NCI-H146 treated with DMSO at 0.1 percent for 48 hours (cell line): ENCODE measurements at regions not wholly inside any gene's neighbourhood (a gene's known extent, or its start where the extent isn't known, plus 50 kb on each side); places are given as distances from the start of the nearest gene placed in this dataset.
"Not testable (repeated sequence)": the region's sequence is repeated elsewhere in the genome, so short reads cannot be mapped to it uniquely, and the experiment has no call there.

Experiments used
- DNase-seq: peaks from one replicate; lab custom pipeline; 2025; ENCODE audit not compliant: unreplicated experiment; lab: John Stamatoyannopoulos, UW

DNA sequence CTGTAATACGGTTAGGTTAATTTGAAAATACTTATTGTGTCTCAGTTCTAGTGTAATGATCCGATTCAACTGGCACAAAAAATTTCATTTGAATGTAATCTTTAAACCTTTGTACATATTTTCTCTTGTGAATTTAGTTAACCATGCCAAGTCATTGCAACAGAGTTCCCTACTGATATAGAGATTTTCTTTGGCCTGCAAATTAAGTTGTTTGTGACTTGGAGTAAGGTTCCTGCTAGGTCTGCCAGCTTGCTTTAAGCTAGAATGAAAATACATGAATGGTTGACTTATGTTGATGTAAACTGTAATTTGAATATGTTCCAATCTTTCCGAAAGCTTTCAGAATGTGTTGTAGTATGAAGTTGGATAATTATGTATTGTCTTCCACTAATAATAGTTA, 1004.1 kb upstream of the EDIL3 start:
- no peak for DNase-seq

DNA sequence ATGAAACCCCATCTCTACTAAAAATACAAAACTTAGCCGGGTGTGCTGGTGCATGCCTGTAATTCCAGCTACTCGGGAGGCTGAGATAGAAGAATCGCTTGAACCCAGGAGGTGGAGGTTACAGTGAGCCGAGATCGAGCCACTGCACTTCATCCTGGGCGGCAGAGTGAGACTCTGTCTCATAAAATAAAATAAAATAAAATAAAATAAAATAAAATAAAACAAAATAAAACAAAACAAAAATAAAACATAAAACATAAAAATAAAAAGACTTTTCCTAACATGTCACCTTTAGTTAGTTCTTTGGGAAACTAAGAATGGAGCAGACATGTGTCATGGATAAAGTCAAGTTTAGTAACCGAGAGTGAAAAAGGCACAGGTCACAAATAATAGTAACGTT, 1007.6 kb upstream of the EDIL3 start:
- DNase-seq = not testable (repeated sequence)

DNA sequence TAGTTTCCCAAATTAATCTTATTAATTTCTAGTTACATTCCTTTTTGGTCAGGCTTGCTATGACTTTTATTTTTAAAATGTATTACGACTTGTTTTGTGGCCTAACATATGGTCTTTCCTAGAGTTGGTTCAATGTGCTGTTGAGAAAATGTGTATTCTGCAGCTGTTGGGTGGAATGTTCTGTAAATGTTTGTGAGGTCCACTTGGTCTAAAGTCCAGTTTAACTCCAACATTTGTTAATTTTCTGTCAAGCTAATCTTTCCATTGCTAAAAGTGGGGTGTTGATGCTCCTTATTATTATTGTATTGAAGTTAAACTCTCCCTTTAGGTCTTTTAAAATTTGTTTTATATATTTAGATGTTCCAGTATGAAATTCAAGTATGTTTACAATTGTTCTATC, 1010.8 kb upstream of the EDIL3 start:
- no peak for DNase-seq

DNA sequence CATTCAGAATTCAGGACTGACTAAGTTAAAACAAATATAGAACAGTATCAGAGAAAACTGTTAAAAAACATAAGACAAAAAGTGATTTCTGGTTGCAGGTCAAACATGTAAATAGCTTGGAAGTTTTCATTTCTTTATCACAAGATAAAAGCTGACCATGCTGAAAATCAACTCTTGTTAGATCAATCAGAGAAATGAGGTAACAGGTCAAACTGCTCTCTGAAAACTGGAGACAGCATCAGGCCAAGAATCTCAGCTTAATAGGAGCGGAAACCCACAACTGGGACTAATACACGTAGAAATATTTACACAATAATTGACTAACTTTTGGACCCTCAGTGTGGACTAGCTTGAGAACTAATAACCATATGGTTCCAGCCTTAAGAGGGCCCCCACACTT, 1012.8 kb upstream of the EDIL3 start:
- DNase-seq = no peak

DNA sequence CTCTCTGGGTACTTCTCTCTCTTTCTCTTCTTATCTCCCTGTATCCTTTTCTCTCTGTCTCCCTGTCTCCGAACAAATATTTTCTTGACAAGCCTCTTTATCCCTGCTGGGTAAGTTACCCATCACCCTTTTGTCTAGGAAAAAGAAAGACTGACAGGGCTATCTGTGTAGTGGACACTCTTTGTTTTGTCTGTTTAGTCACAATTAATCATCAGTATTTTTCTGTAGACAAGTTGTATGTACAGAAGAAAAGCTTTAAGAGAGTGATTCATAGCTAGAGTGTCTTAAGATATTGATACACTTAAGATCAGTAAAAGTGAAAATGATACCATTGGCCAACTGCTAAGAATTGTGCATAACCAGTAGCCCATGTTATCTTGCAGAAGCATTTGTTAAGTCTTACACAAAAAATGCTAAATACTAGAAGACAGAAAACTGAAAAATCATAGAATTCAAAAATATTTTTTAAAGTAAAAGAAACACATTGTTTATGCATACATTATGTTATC, 1043.8 kb upstream of the EDIL3 start:
- no peak for DNase-seq

DNA sequence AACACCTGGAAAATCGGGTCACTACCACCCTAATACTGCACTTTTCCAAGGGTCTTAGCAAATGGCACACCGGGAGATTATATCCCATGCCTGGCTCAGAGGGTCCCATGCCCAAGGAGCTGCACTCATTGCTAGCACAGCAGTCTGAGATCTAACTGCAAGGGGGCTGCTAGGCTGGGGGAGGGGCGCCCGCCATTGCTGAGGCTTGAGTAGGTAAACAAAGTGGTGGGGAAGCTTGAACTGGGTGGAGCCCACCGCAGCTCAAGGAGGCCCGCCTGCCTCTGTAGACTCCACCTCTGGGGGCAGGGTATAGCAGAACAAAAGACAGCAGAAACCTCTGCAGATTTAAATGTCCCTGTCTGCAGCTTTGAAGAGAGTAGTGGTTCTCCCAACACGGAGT, 1047.0 kb upstream of the EDIL3 start:
- not testable (repeated sequence) for DNase-seq

DNA sequence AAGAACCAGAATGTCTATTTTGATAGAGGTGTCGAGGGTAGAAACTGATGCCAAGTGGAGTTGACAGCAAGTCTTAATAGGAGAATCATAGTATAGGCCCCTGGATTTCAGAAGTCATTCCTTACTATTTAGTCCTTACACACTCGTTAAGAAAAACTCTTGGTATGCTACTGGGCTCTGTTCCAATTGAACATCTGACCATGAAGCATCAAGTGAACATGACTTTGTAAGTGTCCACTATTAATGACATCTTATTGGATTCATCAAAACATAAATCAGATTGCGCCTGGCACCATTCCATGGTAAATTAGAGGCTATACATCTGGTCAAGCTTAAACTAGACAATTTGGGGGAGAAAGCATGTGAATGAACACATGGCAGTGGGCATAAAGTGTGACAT, 1056.5 kb upstream of the EDIL3 start:
- DNase-seq = no peak

DNA sequence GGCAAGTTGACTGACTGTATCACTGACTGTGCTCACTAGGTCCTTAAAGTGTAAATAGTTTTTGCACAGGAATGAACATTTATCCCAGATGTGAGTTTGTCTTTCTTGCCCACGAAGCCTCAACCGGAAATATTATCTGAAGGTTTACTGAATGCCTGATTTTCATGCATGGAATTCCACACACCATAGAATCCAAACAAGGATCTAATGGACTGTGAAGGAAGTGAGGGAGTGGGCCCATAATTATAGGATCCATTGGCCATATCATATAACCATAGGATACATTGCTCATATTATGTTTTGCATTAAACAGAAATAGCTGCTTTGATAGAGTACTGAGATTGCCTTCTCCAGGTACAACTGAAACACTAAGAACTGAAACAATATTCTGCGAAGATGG, 1057.2 kb upstream of the EDIL3 start:
- DNase-seq = no peak

DNA sequence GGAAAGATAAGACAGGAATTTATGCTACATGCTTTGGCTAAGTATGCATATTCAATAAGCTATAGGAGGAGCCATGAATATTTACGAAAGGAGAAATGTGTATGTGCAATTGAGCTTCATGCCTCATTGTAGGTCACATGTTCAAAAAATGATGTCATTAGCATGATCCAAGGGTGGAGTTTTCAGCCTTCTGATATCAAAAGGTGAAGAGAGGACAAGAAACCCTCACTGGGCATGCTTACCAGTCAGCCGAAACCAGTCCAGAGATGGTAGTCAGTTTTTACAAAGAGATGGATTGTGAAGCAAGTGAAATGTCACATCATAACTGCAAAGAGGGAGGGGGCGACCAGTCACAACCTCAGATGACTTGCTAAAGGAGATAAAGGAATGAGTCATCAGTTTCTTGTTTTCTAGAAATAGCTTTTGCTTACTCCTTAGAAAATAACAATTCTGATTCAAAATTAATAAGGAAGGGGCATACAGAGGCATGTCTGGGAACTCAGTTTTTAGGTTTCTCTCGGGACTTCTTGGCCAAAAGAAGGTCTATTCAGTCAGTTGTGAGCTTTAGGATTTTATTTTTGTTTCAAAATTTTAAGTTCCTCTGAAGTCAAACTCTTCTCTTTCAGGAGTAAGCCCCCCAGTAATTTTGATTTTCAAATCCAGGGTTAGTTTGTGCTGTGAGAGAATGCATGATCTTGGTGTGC, 1067.8 kb upstream of the EDIL3 start:
- DNase-seq = no peak

DNA sequence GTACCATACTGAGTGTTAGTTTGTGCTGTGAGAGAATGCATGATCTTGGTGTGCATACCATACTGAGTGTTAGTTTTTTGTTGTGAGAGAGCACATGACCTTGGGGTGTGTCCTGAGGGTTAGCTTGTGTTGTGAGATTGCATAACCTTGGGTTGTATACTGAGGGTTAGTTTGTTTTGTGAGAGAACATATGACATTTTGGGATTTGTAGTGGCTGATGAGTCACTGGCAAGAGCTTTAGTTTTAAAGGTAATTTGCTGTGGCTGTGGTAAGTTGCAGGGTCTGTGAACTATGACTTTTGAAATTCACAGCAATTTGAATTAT, 1068.3 kb upstream of the EDIL3 start:
- no peak for DNase-seq

DNA sequence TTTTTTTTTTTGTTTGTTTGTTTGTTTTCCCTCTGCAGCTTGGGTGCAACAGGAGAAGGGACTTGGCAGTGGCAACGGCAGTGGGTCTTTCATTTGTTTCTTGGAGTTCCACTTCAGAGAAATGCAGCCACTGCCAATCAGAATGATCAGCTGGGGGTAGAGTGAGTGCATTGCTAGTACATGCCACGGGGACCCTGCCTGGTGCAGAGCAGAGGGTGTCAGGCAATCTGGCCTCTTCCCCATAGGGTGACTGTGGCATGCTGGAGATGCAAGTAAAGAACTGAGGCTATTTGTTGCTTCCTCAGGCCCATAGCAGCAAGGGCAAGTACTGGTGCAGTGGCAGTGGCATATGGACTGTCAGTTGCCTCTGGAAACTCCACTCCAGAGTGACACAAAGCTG, 1073.6 kb upstream of the EDIL3 start:
- DNase-seq = no peak

DNA sequence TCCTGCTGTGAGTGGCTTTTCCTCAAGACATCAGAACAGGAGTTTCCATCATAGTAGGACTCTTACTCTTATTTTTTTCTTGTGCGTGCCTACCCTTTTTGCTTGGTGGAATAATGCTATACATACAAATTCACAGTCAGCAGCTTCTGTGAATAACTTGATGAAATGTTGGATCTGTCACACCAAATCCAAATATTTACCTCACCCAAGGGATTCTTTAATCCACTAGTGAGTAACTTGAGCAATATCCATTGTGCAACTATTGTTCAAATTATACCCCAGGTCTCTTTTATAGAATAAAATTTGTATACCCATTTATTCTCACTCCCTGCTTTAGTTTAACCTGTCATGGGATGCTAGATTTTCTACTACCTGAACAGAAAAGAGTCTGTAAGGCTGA, 1078.3 kb upstream of the EDIL3 start:
- DNase-seq = no peak

DNA sequence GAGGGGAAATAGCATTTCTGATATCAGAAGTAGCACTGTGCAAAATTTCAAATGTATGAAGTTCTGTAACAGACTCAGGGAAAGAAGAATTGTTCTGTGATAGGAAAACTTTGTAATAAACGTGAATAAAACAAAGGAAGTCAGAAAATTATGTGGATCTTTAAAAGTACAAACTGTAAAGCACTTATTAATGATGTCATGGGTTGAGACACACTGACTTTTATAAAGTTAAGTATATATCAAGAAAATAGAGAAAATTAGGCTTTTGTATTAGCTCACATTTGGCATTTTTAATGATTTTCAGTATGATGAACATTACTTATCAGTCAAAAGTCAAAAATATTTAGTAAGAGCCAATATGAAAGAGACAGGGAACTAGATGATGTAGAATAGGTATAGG, 1081.7 kb upstream of the EDIL3 start:
- no peak for DNase-seq

DNA sequence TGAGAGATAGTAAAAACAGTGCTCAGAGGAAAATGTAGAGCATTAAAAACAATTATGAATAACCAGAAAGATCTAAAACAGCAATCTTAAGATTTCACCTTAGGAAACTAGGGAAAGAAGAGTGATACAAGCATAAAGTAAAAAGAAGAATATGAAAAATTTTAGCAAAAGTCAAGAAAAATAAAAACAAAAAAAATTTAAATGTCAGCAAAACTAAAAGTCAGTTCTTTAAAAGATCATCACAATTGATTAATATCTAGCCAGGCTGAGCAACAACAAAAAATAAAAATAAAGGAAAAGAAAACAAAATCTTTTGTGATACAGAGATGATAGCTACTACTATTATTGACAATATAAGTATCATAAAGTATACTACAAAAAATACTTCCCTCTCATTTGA, 1088.1 kb upstream of the EDIL3 start:
- DNase-seq = no peak

DNA sequence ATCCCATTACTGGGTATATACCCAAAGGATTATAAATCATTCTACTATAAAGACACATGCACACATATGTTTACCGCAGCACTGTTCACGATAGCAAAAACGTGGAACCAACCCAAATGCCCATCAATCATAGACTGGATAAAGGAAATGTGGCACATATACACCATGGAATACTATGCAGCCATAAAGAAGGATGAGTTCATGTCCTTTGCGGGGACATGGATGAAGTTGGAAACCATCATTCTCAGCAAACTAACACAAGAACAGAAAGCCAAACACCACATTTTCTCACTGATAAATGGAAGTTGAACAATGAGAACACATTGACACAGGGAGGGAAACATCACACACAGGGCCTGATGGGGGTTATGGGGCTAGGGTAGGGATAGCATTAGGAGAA, 1090.5 kb upstream of the EDIL3 start:
- not testable (repeated sequence) for DNase-seq

DNA sequence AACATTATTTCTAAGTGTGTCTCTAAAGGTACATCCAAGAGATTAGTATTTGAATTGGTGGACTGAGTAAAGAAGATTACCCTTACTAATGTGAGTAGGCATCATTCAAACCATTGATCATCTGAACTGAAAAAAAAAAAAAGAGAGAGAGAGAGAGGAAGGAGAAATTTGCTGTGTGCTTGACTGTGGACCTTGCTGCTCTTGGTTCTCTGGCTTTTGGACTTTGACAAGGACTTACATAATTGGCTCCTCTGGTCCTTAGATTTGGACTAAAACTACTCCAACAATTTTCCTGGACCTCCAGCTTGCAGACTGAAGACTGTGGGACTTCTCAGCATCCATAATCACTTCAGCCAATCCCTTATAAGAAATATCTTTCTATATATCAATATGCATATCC, 1091.9 kb upstream of the EDIL3 start:
- DNase-seq = no peak

DNA sequence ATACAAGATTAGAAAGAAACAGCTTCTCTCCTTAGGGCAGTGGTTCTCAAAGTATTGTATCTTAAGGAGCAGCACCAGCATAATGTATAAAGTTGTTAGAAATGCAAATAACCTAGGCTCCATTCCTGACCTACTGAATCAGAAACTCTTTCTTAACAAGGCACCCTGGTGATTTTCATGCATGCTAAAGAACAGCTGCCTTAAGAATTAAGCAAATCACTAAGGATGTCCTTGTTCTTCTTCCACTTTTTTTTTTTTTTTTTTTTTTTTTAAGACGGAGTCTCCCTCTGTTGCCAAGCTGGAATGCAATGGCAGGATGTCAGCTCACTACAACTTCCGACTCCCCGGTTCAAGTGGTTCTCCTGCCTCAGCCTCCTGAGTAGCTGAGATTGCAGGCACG, 1095.2 kb upstream of the EDIL3 start:
- DNase-seq = no peak

DNA sequence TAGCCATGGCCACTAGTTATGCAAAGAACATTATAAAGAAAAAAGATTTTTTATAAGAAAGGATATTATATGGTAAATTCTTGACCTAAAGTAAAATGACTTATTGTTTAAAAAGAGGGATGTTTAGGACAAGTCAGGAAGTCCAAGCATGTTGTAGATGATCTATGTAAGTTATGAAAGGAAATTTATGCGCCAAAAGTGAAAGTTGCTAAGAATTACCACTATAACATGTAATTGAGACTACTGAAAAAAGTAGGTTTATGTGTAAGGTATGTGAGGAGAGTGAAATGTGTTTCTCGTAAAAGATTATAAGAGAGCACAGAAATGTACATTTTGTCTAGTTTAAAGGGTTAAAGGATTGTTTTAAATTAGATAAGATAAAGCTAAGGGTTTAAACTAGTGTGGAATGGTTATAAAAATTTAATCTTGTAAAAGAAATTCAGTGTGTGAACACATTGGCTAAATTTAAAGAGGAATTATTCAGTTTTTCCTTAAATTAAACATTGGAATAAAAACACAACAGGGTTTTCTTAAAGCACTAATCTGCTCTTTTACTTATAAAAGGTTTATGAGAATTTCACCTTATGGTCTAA, 1100.4 kb upstream of the EDIL3 start:
- DNase-seq = no peak

DNA sequence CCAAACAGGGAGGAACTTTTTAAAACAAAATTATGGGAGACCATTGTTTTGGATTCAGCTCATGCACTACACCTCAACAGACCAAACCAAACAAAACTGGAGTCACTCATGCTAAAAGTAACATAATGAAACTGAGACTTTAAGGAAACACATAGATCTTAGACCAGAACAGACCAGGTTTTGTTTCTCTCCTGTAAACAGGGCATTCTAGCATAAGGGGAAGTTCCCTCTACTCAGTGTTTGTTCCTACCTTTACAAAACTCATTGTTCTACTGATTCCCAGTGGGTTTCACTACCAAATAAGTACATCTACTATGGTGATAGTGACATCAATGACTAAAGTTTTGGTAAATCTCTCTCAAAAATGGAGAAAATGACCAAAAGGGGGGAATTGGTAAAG, 1103.6 kb upstream of the EDIL3 start:
- no peak for DNase-seq

DNA sequence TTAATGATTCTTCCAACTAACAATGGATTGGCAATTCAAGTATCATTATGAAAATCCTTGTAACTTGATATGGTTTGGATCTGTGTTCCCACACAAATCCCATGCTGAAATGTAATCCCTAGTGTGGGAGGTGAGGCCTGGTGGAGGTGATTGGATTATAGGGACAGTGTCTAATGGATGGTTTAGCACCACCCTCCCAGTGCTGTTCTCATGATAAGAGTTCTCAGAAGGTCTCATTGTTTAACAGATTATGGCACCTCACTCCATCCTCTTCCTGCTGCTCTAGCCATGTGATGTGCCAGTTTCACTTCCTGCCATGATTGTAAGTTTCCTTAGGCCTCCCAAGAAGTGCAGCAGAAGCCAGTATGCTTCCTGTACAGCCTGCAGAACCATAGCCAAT, 1116.2 kb upstream of the EDIL3 start:
- DNase-seq = no peak

DNA sequence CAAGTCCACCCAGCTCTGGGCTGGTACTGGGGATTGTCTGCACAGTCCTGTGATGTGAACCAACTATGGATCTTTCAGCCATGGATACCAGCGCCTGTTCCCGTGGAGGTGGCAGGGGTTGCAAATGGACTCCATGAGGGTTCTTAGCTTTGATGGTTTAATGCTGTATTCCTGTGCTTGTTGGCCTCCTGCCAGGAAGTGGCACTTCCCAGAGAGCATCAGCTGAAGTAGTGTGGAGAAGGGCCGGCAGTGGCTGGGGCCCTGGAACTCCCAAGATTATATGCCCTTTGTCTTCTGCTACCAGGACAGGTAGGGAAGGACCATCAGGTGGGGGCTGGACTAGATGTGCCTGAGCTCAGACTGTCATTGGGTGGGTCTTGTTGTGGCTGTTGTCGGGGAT, 1104.8 kb upstream of the COX7C start:
- DNase-seq = no peak

DNA sequence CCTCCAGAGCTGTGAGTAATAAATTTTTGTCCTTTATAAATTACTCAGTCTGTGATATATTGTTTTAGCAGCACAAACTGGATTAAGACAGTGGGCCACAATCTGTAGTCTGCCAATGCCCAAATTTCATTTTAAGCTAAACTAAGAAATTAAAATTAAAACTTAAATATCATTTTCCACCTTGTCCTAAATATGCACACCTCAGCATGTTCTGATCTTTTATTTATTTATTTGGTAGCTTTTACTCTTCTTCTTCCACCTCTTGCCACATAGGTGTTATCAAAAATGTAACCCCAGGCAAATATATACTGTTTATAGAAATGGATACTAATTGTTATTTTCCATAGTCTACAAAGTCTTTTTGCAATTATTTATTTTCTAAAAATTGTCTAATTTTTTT, 1102.2 kb upstream of the COX7C start:
- DNase-seq = no peak

DNA sequence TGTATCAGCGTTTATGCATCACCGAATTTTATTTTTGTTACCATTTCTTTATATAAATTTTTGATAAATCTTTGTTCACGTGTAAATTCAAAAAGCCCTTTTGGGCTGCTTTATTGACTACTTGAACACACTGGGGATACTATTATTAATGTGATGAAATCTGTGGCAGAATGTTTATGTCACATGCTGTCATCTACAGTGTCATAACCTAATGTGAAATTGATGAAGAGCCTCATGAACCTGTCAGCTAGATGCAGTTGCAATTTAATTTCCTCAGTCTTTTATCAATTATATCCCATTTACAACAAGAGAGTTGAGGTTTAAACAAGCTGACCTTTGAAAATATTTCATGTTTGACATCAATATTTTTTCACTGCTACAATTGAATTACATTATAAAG, 1100.4 kb upstream of the COX7C start:
- no peak for DNase-seq
